CD8-positive, alpha-beta memory T cell (primary cell): ENCODE measurements at regions not wholly inside any gene's neighbourhood (a gene's known extent, or its start where the extent isn't known, plus 50 kb on each side); places are given as distances from the start of the nearest gene placed in this dataset.

ENCODE experiments used
- CTCF ChIA-PET: fragments of 350-600 bp; sonication (Branson Sonifier 250); formaldehyde crosslinking; loops from one replicate; lab custom pipeline; 2021; ENCODE audit warnings: antibody characterized with exemption; lab: Charles Lee
- POLR2A ChIA-PET: fragments of 350-600 bp; sonication (Branson Sonifier 250); formaldehyde crosslinking; loops from one replicate; lab custom pipeline; 2021; ENCODE audit warnings: antibody characterized with exemption; lab: Charles Lee
- DNase-seq, 5 donors: peaks; one replicate each; pipeline versions ENCODE4 v3.0.0 to v3.0.0-alpha.2; 2020 to 2022; ENCODE audit warnings: mixed read lengths in 1 of 5
- H3K27ac ChIP-seq: one replicate; pipeline ENCODE4 v1.7.0; 2013; ENCODE audit warnings: low read depth, mild to moderate bottlenecking, low read length, moderate library complexity
- H3K27me3 ChIP-seq: 2 replicates; pipeline ENCODE4 v1.7.0; 2013; ENCODE audit warnings: low read length, mild to moderate bottlenecking; ENCODE audit not compliant: insufficient read depth, poor library complexity, severe bottlenecking
- H3K36me3 ChIP-seq: 2 replicates; pipeline ENCODE4 v1.7.0; 2013; ENCODE audit warnings: mild to moderate bottlenecking, low read length, moderate library complexity; ENCODE audit not compliant: insufficient read depth
- H3K4me1 ChIP-seq: 2 replicates; pipeline ENCODE4 v1.7.0; 2013; ENCODE audit warnings: mild to moderate bottlenecking, low read length, moderate library complexity; ENCODE audit not compliant: insufficient read depth
- H3K4me3 ChIP-seq: 2 replicates; pipeline ENCODE4 v1.7.0; 2013; ENCODE audit warnings: mild to moderate bottlenecking, low read length
- H3K9me3 ChIP-seq: 2 replicates; pipeline ENCODE4 v1.7.0; 2013; ENCODE audit warnings: mild to moderate bottlenecking, low read length
- H3K27ac Mint-ChIP-seq, 8 donors: one replicate each; pipeline ENCODE4 v1.8.0; 2020 to 2021; ENCODE audit warnings: mixed read lengths in 8 of 8, mild to moderate bottlenecking in 6 of 8, inconsistent platforms in 3 of 8, moderate library complexity in 3 of 8
- H3K27me3 Mint-ChIP-seq, 2 donors: one replicate each; pipeline ENCODE4 v1.8.0; 2020 to 2021; ENCODE audit warnings: mixed read lengths in 2 of 2, mild to moderate bottlenecking in 1 of 2, moderate library complexity in 1 of 2
- H3K36me3 Mint-ChIP-seq, 3 donors: one replicate each; pipeline ENCODE4 v1.8.0; 2020 to 2021; ENCODE audit warnings: mixed read lengths in 3 of 3, inconsistent platforms in 1 of 3, mild to moderate bottlenecking in 1 of 3
- H3K4me1 Mint-ChIP-seq, 3 donors: one replicate each; pipeline ENCODE4 v1.8.0; 2020 to 2021; ENCODE audit warnings: mixed read lengths in 3 of 3, inconsistent platforms in 1 of 3, mild to moderate bottlenecking in 1 of 3
- H3K4me3 Mint-ChIP-seq, 7 donors: one replicate each; pipeline ENCODE4 v1.8.0; 2020 to 2021; ENCODE audit warnings: mixed read lengths in 7 of 7, mild to moderate bottlenecking in 6 of 7, moderate library complexity in 4 of 7, inconsistent platforms in 2 of 7
- H3K9me3 Mint-ChIP-seq, 5 donors: one replicate each; pipeline ENCODE4 v1.8.0; 2020 to 2022; ENCODE audit warnings: mixed read lengths in 5 of 5, mild to moderate bottlenecking in 3 of 5, moderate library complexity in 2 of 5, inconsistent platforms in 1 of 5

DNA sequence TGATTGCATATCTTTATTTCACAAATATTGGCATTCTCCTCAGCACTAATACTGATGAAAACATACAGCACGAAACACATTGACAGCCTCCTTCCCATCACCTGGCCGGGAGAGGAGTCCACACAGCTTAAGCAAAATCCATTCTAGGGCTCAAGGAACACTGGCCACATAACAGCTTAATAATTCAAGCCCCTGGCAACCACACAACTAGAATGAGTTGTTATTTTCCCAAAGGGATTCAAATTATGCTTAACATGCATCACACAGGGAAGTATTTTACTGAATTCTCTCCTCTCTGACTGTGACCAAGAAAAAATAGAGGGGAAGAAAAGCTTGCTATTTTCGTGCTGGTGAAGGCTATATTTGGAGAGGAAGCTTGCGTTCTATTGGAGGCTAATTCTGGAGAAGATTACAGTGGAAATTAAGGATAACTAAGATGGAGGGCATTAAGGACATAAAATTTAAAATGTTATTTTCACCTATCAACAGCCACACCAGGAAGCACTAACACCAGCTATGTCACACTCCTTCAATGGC, 198.5 kb downstream of the ADGRG6 start:
- Histone ChIP-seq H3K27me3 (no peaks in the 10 kb centered on the region), H3K4me1 (no peaks in the 10 kb centered on the region), H3K36me3 (no peaks in the 10 kb centered on the region), H3K27ac (no peak overlapping the region), H3K4me3 (no peak overlapping the region), H3K9me3 (no peaks in the 10 kb centered on the region)
- Mint-ChIP-seq H3K36me3 (peaks cover 0 to 7% (median 0%) of the 10 kb centered on the region in 3 donors), H3K27ac (no peak overlapping the region), H3K4me3 (no peak overlapping the region), H3K27me3 (peaks cover 0 to 6% of the 10 kb centered on the region in 2 donors), H3K4me1 (no peaks in the 10 kb centered on the region), H3K9me3 (peaks cover 7 to 15% (median 9%) of the 10 kb centered on the region in 5 donors)
- CTCF ChIA-PET = interaction anchor here (1.5 kb wide), 1 partner anchor 26 kb away, joined by 3 read pairs; no protein-coding TSS in a partner anchor
- POLR2A ChIA-PET = no interaction called here
- no peak for DNase-seq

DNA sequence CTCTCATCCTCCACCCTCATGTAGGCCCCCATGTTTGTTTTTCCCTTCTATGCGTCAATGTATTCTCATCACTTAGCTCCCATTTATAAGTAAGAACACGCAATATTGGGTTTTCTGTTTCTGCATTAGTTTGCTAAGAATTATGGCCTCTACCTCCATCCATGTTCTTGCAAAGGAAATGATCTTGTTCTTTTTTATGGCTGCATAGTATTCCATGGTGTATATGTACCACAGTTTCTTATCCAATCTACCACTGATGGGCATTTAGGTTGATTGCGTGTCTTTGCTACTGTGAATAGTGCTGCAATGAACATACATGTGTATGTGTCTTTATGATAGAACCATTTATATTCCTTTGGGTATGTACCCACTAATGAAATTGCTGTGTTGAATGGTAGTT, 200.0 kb downstream of the ADGRG6 start:
- no peak overlapping the region for H3K4me3 Mint-ChIP-seq
- POLR2A ChIA-PET = no interaction called here

DNA sequence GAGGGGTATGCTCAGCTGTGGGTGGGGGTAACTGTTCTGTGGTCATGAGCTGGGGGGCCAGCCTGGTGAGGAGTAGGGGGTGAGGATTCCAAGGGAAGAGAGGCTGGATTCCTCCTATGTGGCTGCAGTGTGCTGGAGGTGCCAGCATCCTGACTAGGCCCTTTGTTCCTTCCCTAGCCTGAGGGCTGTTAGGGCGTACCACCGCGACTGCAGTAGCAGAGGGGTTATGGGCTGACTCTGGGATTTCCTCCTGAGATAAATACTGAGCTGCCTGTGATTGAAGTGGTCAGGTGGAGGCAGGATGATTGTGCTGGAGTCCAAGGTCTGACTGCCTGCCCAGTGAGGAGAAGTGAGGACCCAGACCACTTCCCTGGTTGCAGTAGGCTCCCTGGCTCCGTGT, 205.3 kb downstream of the ADGRG6 start:
- H3K27ac Mint-ChIP-seq = no peak overlapping the region
- no peaks in the 10 kb centered on the region for H3K9me3 ChIP-seq
- H3K27me3 Mint-ChIP-seq = peaks cover 12 to 13% of the 10 kb centered on the region in 2 donors
- no peak overlapping the region for H3K4me3 Mint-ChIP-seq
- ChIA-PET CTCF (no interaction called here), POLR2A (no interaction called here)
- H3K4me1 Mint-ChIP-seq = no peaks in the 10 kb centered on the region
- H3K4me3 ChIP-seq = no peak overlapping the region
- H3K27me3 ChIP-seq = no peaks in the 10 kb centered on the region
- H3K27ac ChIP-seq = no peak overlapping the region
- H3K36me3 Mint-ChIP-seq = peaks cover 0 to 3% (median 0%) of the 10 kb centered on the region in 3 donors
- DNase-seq = no peak
- H3K9me3 Mint-ChIP-seq = peaks cover 8 to 19% (median 10%) of the 10 kb centered on the region in 5 donors
- no peaks in the 10 kb centered on the region for H3K36me3 ChIP-seq
- no peaks in the 10 kb centered on the region for H3K4me1 ChIP-seq

More for the DNA sequence above, 200.0 kb downstream of the ADGRG6 start:
- Histone ChIP-seq H3K27me3 (no peaks in the 10 kb centered on the region), H3K4me1 (no peaks in the 10 kb centered on the region), H3K4me3 (no peak overlapping the region), H3K36me3 (no peaks in the 10 kb centered on the region), H3K27ac (no peak overlapping the region), H3K9me3 (no peaks in the 10 kb centered on the region)
- CTCF ChIA-PET = no interaction called here
- peaks cover 0 to 10% of the 10 kb centered on the region in 2 donors for H3K27me3 Mint-ChIP-seq
- peaks cover 0 to 7% (median 0%) of the 10 kb centered on the region in 3 donors for H3K36me3 Mint-ChIP-seq
- DNase-seq = no peak
- no peaks in the 10 kb centered on the region for H3K4me1 Mint-ChIP-seq
- H3K9me3 Mint-ChIP-seq = peaks cover 7 to 15% (median 9%) of the 10 kb centered on the region in 5 donors
- no peak overlapping the region for H3K27ac Mint-ChIP-seq

DNA sequence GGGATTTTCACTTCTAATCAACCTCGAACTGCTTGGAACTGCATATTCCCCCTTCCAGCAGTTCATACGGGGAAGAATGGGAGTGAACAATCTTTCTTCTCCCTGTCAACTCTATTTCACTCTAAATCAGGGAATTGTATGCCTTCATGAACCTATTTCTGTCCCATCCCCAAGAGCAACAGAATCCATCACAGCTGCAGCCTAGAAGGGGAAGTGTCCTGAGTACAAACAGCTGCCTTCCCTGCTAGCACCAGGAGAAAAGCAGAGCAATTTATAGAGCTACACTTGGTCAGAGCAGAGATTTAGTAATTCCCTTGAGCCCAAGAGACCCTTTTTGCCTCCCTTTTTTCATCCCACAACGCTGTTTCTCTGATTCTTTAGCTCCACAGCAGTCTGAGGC, 208.4 kb downstream of the ADGRG6 start:
- H3K9me3 ChIP-seq = no peaks in the 10 kb centered on the region
- no peaks in the 10 kb centered on the region for H3K27me3 ChIP-seq
- H3K27ac ChIP-seq = no peak overlapping the region
- H3K4me1 ChIP-seq = no peaks in the 10 kb centered on the region
- no peak overlapping the region for H3K4me3 ChIP-seq
- Mint-ChIP-seq H3K27me3 (peaks cover 13 to 16% of the 10 kb centered on the region in 2 donors), H3K36me3 (no peaks in the 10 kb centered on the region), H3K4me1 (no peaks in the 10 kb centered on the region), H3K27ac (no peak overlapping the region), H3K9me3 (peaks cover under 1 to 10% (median 5%) of the 10 kb centered on the region in 5 donors), H3K4me3 (no peak overlapping the region)
- DNase-seq = no peak
- ChIA-PET POLR2A (no interaction called here), CTCF (no interaction called here)
- no peaks in the 10 kb centered on the region for H3K36me3 ChIP-seq

DNA sequence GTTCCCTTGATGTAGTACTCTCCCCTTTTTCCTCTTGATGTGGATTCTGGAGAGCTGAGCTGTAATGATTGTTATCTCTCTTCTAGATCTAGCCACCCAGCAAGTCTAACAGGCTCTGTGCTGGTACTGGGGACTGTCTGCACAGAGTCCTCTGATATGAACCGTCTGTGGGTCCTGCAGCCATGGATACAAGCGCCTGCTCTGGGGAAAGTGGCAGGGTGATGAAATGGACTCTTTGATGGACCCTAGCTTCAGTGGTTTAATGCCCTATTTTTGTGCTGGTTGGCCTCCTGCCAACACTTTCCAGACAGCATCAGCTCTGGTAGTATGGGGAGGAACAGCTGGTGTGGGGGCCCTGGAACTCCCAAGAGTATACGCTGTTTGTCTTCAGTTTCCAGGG, 216.3 kb downstream of the ADGRG6 start:
- Mint-ChIP-seq H3K36me3 (no peaks in the 10 kb centered on the region), H3K27ac (no peak overlapping the region), H3K27me3 (peaks cover 16 to 48% of the 10 kb centered on the region in 2 donors), H3K4me1 (no peaks in the 10 kb centered on the region), H3K4me3 (no peak overlapping the region), H3K9me3 (peaks cover 2 to 12% (median 7%) of the 10 kb centered on the region in 5 donors)
- Histone ChIP-seq H3K27me3 (no peaks in the 10 kb centered on the region), H3K4me1 (no peaks in the 10 kb centered on the region), H3K27ac (no peak overlapping the region), H3K36me3 (no peaks in the 10 kb centered on the region), H3K9me3 (no peaks in the 10 kb centered on the region), H3K4me3 (no peak overlapping the region)
- ChIA-PET POLR2A (no interaction called here), CTCF (no interaction called here)
- DNase-seq = no peak

DNA sequence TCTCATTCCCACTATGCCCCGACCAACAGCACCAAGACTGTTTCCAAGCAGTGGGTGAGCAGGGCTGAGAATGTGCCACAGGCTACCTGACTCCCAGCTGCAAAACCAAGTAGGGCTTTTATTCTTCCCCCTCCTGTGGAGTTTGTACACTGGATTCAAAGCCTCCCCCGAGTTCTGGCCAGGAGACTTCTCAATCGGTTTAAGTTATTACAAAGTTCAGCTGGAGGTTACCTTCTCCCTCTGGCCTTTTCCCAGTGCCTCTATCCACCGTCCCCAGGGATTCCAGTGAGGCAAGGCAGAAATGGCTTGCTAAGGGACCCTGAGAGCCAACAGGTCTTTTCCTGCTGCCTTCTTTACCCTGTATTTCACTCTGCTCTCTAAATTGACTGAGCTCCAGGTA, 217.0 kb downstream of the ADGRG6 start:
- CTCF ChIA-PET = no interaction called here

DNA sequence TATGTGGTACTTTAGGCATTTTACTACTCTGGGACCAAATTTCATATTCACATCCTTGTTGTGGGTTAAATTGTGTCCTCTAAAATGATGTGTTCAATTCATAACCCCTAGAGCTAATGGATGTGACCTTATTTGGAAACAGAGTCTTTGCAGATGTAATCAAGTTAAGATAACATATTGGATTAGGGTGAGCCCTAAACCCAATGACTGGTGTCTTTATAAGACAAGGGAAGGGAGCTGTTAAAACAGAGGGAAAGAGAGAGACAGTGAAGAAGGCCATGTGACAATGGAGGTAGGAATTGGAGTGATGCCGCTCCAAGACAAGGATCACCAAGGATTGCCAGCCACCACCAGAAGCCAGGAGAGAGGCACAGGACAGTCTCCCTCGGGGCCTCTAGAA, 220.0 kb downstream of the ADGRG6 start:
- Histone ChIP-seq H3K36me3 (no peaks in the 10 kb centered on the region), H3K4me1 (no peaks in the 10 kb centered on the region), H3K9me3 (no peaks in the 10 kb centered on the region), H3K27me3 (no peaks in the 10 kb centered on the region), H3K27ac (no peak overlapping the region), H3K4me3 (no peak overlapping the region)
- Mint-ChIP-seq H3K4me3 (no peak overlapping the region), H3K9me3 (peaks cover 0 to 4% (median 2%) of the 10 kb centered on the region in 5 donors), H3K36me3 (no peaks in the 10 kb centered on the region), H3K27ac (no peak overlapping the region), H3K27me3 (peaks cover 11 to 44% of the 10 kb centered on the region in 2 donors), H3K4me1 (no peaks in the 10 kb centered on the region)
- CTCF ChIA-PET = interaction anchor here (1.2 kb wide), 1 partner anchor 73 kb away, joined by 3 read pairs; no protein-coding TSS in a partner anchor
- POLR2A ChIA-PET = no interaction called here
- DNase-seq = no peak

More for the DNA sequence above, 217.0 kb downstream of the ADGRG6 start:
- Mint-ChIP-seq H3K27me3 (peaks cover 12 to 53% of the 10 kb centered on the region in 2 donors), H3K36me3 (no peaks in the 10 kb centered on the region), H3K4me3 (no peak overlapping the region), H3K9me3 (peaks cover 2 to 10% (median 7%) of the 10 kb centered on the region in 5 donors), H3K27ac (no peak overlapping the region), H3K4me1 (no peaks in the 10 kb centered on the region)
- Histone ChIP-seq H3K27ac (no peak overlapping the region), H3K4me1 (no peaks in the 10 kb centered on the region), H3K27me3 (no peaks in the 10 kb centered on the region), H3K36me3 (no peaks in the 10 kb centered on the region), H3K4me3 (no peak overlapping the region), H3K9me3 (no peaks in the 10 kb centered on the region)
- no peak for DNase-seq
- POLR2A ChIA-PET = no interaction called here

DNA sequence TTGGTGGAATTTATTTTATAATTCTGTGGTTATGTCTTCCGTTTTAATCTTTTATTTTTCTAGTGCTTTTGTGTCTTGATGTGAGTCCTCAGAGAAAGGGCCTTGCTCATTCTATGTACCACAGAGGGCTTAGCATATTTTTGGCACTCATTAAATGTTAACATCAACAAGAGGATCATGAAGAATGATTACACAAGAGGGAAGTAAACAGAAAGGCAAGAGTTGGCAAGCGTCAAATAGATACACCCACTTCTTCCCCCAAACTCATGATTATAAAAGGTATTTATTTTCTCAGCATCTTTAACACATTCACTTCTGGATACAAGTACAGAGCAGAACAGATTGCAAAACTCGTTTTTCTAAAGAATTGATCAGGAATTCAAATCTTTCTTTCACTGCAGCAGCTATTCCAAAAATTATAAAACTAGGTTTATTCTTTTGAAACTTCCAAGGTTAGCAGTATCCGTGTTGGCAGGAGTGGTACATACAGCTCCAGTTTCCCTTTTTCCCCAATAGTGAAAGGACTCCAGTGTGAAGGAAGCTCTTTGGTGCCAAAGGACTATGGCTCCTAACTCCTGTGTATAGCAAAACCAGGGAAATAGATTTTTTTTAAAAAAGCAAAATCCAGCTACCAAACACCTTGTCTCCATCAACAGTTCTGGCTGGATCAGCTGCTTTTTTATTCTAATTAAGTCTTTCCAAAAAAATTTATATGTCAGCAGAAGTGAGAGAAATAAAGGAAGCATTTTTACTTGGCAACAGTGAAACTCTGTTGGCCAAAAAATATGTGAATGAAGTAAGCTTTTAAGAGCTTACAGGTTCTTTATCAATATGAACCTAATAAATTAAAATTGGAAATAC, 221.9 kb downstream of the ADGRG6 start:
- no peak overlapping the region for H3K27ac Mint-ChIP-seq
- ChIA-PET CTCF (no interaction called here), POLR2A (no interaction called here)
- H3K4me1 Mint-ChIP-seq = no peaks in the 10 kb centered on the region
- Histone ChIP-seq H3K27ac (no peak overlapping the region), H3K36me3 (no peaks in the 10 kb centered on the region), H3K4me1 (no peaks in the 10 kb centered on the region), H3K9me3 (no peaks in the 10 kb centered on the region), H3K4me3 (no peak overlapping the region), H3K27me3 (no peaks in the 10 kb centered on the region)
- H3K4me3 Mint-ChIP-seq = no peak overlapping the region
- peaks cover 0 to 3% (median 0%) of the 10 kb centered on the region in 3 donors for H3K36me3 Mint-ChIP-seq
- H3K27me3 Mint-ChIP-seq = peaks cover 11 to 43% of the 10 kb centered on the region in 2 donors
- peaks cover 0 to 2% (median 0%) of the 10 kb centered on the region in 5 donors for H3K9me3 Mint-ChIP-seq
- no peak for DNase-seq
